ENCODE measurements at regions not wholly inside any gene's neighbourhood (a gene's known extent, or its start where the extent isn't known, plus 50 kb on each side); places are given as distances from the start of the nearest gene placed in this dataset.
"Not testable (repeated sequence)": the region's sequence is repeated elsewhere in the genome, so short reads cannot be mapped to it uniquely, and the experiment has no call there.

- TF ChIP-seq CTCF, POLR2AphosphoS5 (IDR thresholded peaks at IDR 0.05): not testable (repeated sequence)
Observed at GRCh38 chr5:176043986-176044385, 75.9 kb upstream of the THOC3 start.

All from gastroesophageal sphincter (tissue), 3 donors.